SK-N-DZ (cell line): ENCODE measurements at regions not wholly inside any gene's neighbourhood (a gene's known extent, or its start where the extent isn't known, plus 50 kb on each side); places are given as distances from the start of the nearest gene placed in this dataset.
"Not testable (repeated sequence)": the region's sequence is repeated elsewhere in the genome, so short reads cannot be mapped to it uniquely, and the experiment has no call there.

Experiments
- DNase-seq: peaks from one replicate; pipeline ENCODE4 v3.0.0-alpha.2; 2015; ENCODE audit warnings: low spot score

GRCh38 chr16:65576139-65576538 lies 454.3 kb upstream of the CDH11 start:
- no peak for DNase-seq

GRCh38 chr16:65574326-65574966 lies 452.6 kb upstream of the CDH11 start:
- no peak for DNase-seq

- DNase-seq, result no peak
Observed at GRCh38 chr16:65572156-65572555, 450.3 kb upstream of the CDH11 start.

GRCh38 chr16:65570261-65570660 lies 448.4 kb upstream of the CDH11 start:
- DNase-seq, result no peak

DNA sequence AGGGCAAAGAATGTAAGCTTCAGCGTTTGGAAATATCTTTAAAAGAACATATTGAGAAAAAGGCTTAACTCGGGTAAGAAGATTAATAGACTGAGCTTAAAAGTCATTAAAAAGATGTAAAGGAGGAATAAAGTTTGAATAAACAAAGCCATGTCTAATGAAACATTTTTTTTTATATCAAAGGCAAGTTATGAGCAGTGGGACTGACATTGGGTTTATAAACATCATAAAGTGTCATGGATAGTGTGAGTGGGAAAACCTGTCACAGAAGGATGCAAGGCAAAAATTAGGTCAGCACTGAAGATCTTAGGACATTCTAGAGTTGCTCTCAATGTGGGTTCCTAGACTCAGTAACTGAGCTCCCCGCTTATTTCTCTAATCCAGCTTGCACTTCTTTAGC lies 438.0 kb upstream of the CDH11 start:
- no peak for DNase-seq

DNA sequence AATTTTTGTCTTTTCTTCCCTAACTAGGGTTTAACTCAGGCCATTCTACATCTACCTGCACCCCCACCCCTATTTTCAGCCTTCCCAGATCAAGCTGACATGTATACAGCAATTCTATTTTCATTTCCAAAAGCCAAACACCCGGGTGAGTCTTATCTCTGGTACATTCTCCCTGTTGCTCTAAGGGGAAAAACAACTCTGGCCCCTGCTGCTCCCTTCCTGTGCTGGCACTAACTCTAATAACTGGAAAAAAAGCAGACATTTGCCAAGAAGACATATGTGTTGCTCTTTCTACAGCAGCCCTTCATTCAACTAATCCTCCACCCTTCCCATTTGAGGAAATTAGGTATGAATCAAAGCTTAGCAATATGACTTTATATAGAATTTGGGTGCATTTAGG lies 427.8 kb upstream of the CDH11 start:
- DNase-seq, result not testable (repeated sequence)

- peak; percentile 40 for DNase-seq
Observed at GRCh38 chr16:65548470-65548869, 426.6 kb upstream of the CDH11 start.

- DNase-seq, result no peak
Observed at GRCh38 chr16:65547772-65548446, 426.0 kb upstream of the CDH11 start.

DNA sequence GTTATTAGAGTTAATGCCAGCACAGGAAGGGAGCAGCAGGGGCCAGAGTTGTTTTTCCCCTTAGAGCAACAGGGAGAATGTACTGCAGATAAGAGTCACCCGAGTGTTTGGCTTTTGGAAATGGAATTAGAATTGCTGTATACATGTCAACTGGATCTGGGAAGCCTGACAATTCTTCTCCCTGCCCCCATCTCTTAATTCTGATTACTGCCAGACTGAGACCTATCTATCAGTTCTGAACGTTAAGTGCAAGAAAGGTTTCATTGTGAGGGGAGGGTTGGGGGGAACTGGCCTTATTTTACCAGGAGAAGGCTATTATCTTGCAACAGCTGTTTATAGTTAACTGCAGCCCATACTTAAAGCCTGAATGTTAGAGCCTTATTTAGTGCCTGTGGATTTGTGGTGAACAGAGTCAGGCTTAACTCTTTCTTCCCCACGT lies 424.5 kb upstream of the CDH11 start:
- DNase-seq, result peak; percentile 94

- peak; percentile 58 for DNase-seq
Observed at GRCh38 chr16:65545413-65545956, 423.6 kb upstream of the CDH11 start.

- no peak for DNase-seq
Observed at GRCh38 chr16:65543781-65544740, 422.2 kb upstream of the CDH11 start.

GRCh38 chr16:65541646-65542045 lies 419.8 kb upstream of the CDH11 start:
- DNase-seq, result no peak

GRCh38 chr16:65540901-65541300 lies 419.0 kb upstream of the CDH11 start:
- no peak for DNase-seq

- no peak for DNase-seq
Observed at GRCh38 chr16:65538976-65539375, 417.1 kb upstream of the CDH11 start.

- DNase-seq, result no peak
Observed at GRCh38 chr16:65537336-65537735, 415.5 kb upstream of the CDH11 start.

DNA sequence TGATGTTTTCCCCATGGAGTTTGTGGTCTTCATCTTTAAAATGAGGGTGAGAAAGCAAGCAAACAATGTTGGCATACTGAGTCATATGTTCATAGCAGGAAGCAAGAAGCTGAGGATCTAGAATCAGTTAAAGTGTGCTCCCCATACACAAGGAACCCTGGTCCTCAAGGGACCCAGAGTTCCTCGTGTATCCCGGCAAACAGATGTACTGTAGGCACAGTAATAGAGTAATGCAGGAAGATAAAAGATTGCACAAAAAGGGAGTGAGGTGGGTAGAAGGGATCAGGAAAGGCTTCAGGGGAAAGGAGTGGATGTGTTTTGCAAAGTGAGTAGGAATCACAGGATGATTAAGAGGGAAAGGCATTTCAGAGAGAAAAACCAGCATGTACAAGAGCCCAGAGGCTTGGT lies 412.3 kb upstream of the CDH11 start:
- DNase-seq, result no peak

- no peak for DNase-seq
Observed at GRCh38 chr16:65532846-65533245, 411.0 kb upstream of the CDH11 start.

DNA sequence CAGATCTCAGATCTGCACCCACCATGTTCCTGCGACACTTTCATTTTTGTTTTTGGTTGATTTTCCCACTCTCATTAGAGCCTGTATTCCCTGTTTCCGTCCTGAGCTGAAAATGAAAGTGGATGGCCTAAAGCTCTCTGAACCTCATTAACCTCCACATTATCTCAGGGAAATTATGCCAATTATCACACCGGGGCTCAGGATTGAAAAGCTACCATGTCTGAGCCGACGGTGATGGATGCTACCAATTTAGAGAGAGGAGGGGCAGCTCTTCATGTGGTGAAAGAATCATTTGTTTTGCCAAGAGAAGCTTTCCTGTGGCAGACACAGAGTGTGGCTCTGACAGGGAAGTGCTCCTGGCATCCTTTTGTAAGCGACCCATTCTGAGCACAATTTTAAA lies 410.4 kb upstream of the CDH11 start:
- no peak for DNase-seq

- no peak for DNase-seq
Observed at GRCh38 chr16:65531475-65531874, 409.6 kb upstream of the CDH11 start.

DNA sequence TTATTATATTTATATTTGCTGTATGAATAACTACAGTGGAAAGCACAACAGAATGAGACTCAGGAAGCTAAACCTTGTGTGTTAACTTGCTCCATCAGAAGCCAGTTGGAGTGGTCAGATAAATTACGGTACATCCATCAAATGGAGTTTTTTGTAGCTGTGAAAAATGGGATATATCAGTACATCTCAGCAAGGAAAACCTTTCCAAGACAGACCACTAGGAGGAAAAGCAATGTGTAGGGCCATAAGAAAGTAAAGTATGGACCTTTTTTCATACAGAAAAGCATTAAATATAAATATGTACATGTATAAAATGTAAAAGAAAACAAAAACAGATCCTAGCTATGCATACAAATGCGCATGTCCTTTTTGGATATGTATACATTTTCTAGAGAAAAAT lies 403.8 kb upstream of the CDH11 start:
- no peak for DNase-seq

GRCh38 chr16:65524997-65525396 lies 403.1 kb upstream of the CDH11 start:
- DNase-seq, result no peak

GRCh38 chr16:65524231-65524630 lies 402.4 kb upstream of the CDH11 start:
- DNase-seq, result no peak
